ENCODE measurements at regions not wholly inside any gene's neighbourhood (a gene's known extent, or its start where the extent isn't known, plus 50 kb on each side); places are given as distances from the start of the nearest gene placed in this dataset.

DNA sequence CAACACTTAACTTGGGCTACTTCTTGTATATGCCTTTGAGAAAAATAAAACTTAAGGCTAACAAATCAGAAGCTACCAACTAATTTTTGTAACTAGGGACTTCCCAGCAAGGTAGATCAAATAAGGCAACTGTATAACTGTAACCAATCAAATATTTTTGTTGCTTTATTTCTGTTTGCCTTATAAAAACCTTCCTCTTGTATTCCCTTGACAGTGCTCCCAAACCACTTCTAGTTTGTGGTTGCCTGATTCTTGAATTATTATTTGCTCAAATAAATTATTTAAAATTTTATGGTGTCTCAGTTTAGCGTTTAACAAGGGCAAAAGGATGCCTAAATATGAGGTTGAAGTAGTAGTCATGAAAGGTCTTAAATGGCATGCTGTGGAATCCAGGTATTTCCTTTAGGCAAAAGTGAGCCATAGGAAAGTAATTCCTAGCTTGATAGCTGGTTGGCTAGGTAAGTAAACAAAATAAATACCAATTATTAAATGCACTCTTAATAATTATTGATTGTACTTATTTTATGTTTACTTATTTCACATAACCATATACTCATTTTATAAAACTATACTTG, 632.6 kb downstream of the RPL10L start:
- Histone ChIP-seq H3K27me3 (ENCODE audit: control insufficient read depth in 4 of 4, insufficient read depth in 4 of 4, low read length in 3 of 4) (no peaks in the 10 kb centered on the region), H3K4me3 (ENCODE audit: low read depth in 1 of 3, low read length in 3 of 3) (no peak overlapping the region), H3K9me3 (ENCODE audit: control insufficient read depth in 4 of 4, low read length in 3 of 4) (no peaks in the 10 kb centered on the region), H3K36me3 (ENCODE audit: control insufficient read depth in 4 of 4, insufficient read depth in 3 of 4, low read depth in 1 of 4, low read length in 3 of 4) (no peaks in the 10 kb centered on the region), H3K4me1 (ENCODE audit: control insufficient read depth in 4 of 4, insufficient read depth in 4 of 4, low read length in 3 of 4) (no peaks in the 10 kb centered on the region), H3K27ac (ENCODE audit: low read depth in 1 of 2, low read length in 2 of 2) (no peak overlapping the region), H3K9ac (ENCODE audit: low read depth in 1 of 2, low read length in 2 of 2) (no peak overlapping the region)
- WGBS: 66% methylated on average over 1 of the region's 1 CpG
- TF ChIP-seq FOXA2 (IDR thresholded peaks at IDR 0.05) (no peak), EGR1 (IDR thresholded peaks at IDR 0.05; ENCODE audit: low read depth in 2 of 2) (no peak), YY1 (IDR thresholded peaks at IDR 0.05) (no peak), HNF4G (IDR thresholded peaks at IDR 0.05) (no peak), NR2F2 (IDR thresholded peaks at IDR 0.05) (no peak), RXRA (IDR thresholded peaks at IDR 0.05) (no peak)
- TF ChIP-seq, protein P1, sequence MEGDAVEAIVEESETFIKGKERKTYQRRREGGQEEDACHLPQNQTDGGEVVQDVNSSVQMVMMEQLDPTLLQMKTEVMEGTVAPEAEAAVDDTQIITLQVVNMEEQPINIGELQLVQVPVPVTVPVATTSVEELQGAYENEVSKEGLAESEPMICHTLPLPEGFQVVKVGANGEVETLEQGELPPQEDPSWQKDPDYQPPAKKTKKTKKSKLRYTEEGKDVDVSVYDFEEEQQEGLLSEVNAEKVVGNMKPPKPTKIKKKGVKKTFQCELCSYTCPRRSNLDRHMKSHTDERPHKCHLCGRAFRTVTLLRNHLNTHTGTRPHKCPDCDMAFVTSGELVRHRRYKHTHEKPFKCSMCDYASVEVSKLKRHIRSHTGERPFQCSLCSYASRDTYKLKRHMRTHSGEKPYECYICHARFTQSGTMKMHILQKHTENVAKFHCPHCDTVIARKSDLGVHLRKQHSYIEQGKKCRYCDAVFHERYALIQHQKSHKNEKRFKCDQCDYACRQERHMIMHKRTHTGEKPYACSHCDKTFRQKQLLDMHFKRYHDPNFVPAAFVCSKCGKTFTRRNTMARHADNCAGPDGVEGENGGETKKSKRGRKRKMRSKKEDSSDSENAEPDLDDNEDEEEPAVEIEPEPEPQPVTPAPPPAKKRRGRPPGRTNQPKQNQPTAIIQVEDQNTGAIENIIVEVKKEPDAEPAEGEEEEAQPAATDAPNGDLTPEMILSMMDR (IDR thresholded peaks at IDR 0.05; ENCODE audit: low read depth, low read length, missing input control): no peak
- no peak for DNase-seq (ENCODE audit: low spot score)

DNA sequence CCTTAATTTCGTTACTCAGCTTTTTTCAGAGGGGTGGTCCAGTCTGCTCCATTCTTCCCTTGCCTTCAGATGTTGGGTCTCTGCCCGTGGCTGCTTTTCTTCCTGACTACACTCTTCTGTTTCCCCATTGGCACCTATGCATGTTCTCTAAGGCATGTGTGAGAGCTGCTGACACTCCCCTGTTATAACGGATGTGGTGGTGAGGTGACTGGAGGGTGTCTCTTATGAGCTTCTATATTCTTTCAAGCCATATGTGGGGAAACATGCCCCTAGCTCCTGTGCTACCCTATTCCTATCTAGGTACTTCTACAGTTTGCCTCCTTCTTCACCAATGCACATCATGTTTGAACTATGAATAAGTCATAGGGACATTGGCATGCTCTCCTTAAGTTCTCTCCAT, 643.2 kb downstream of the RPL10L start:
- WGBS: 74% methylated on average over 3 of the region's 3 CpGs
- H3K27me3 ChIP-seq (ENCODE audit: control insufficient read depth in 4 of 4, insufficient read depth in 4 of 4, low read length in 3 of 4): no peaks in the 10 kb centered on the region
- H3K27ac ChIP-seq (ENCODE audit: low read depth in 1 of 2, low read length in 2 of 2): no peak overlapping the region
- TF ChIP-seq FOXA2 (IDR thresholded peaks at IDR 0.05) (no peak), TAF1 (conservative IDR thresholded peaks at IDR 0.05) (no peak), YY1 (IDR thresholded peaks at IDR 0.05) (no peak), FOXA1 (IDR thresholded peaks at IDR 0.05) (no peak)
- TF ChIP-seq, protein P1 (IDR thresholded peaks at IDR 0.05; ENCODE audit: low read depth, low read length, missing input control): no peak
- TF ChIP-seq, protein P2, sequence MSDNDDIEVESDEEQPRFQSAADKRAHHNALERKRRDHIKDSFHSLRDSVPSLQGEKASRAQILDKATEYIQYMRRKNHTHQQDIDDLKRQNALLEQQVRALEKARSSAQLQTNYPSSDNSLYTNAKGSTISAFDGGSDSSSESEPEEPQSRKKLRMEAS (IDR thresholded peaks at IDR 0.05): no peak
- no peak overlapping the region for H3K9ac ChIP-seq (ENCODE audit: low read depth in 1 of 2, low read length in 2 of 2)
- no peak overlapping the region for H3K4me3 ChIP-seq (ENCODE audit: low read depth in 1 of 3, low read length in 3 of 3)
- DNase-seq (ENCODE audit: low spot score): no peak
- no peaks in the 10 kb centered on the region for H3K36me3 ChIP-seq (ENCODE audit: control insufficient read depth in 4 of 4, insufficient read depth in 3 of 4, low read depth in 1 of 4, low read length in 3 of 4)
- peaks cover 0 to 4% (median 1%) of the 10 kb centered on the region in 4 donors for H3K9me3 ChIP-seq (ENCODE audit: control insufficient read depth in 4 of 4, low read length in 3 of 4)
- no peaks in the 10 kb centered on the region for H3K4me1 ChIP-seq (ENCODE audit: control insufficient read depth in 4 of 4, insufficient read depth in 4 of 4, low read length in 3 of 4)

DNA sequence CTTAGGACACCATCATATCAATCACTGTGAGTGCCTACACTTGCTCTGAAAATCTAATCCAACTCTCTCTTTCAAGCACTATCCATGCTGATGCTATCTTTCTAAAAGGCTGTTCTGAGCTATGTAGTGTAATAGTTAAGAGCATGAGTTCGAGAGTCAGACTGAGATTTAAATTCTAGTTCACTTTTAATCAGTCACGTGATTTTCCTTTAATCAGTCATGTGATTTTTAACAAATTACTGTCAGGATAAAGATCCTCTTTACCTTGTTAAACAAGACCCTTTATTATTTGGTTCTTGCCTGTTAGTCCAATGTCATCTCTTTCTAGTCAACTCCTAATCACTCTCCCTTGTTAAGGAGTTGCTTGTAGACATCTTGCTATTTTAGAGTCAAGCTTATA, 653.0 kb downstream of the RPL10L start:
- Histone ChIP-seq H3K4me1 (ENCODE audit: control insufficient read depth in 4 of 4, insufficient read depth in 4 of 4, low read length in 3 of 4) (no peaks in the 10 kb centered on the region), H3K27ac (ENCODE audit: low read depth in 1 of 2, low read length in 2 of 2) (no peak overlapping the region), H3K9ac (ENCODE audit: low read depth in 1 of 2, low read length in 2 of 2) (no peak overlapping the region), H3K27me3 (ENCODE audit: control insufficient read depth in 4 of 4, insufficient read depth in 4 of 4, low read length in 3 of 4) (no peaks in the 10 kb centered on the region), H3K9me3 (ENCODE audit: control insufficient read depth in 4 of 4, low read length in 3 of 4) (no peaks in the 10 kb centered on the region), H3K36me3 (ENCODE audit: control insufficient read depth in 4 of 4, insufficient read depth in 3 of 4, low read depth in 1 of 4, low read length in 3 of 4) (no peaks in the 10 kb centered on the region), H3K4me3 (ENCODE audit: low read depth in 1 of 3, low read length in 3 of 3) (no peak overlapping the region)
- WGBS: 60% methylated on average over 2 of the region's 2 CpGs
- DNase-seq (ENCODE audit: low spot score): no peak
- TF ChIP-seq, protein P1 (IDR thresholded peaks at IDR 0.05; ENCODE audit: low read depth, low read length, missing input control): no peak
- TF ChIP-seq TAF1 (conservative IDR thresholded peaks at IDR 0.05) (no peak), FOXA2 (IDR thresholded peaks at IDR 0.05) (no peak), GABPA (IDR thresholded peaks at IDR 0.05 in 1 of 2, conservative IDR thresholded peaks at IDR 0.05 in 1 of 2) (no peak), HNF4A (conservative IDR thresholded peaks at IDR 0.05) (no peak), RAD21 (IDR thresholded peaks at IDR 0.05) (no peak), NR2F2 (IDR thresholded peaks at IDR 0.05) (no peak), HNF4G (IDR thresholded peaks at IDR 0.05) (no peak), JUND (IDR thresholded peaks at IDR 0.05) (no peak), YY1 (IDR thresholded peaks at IDR 0.05) (no peak), FOXA1 (IDR thresholded peaks at IDR 0.05) (no peak), SP1 (IDR thresholded peaks at IDR 0.05) (no peak)
- TF ChIP-seq, protein P3, sequence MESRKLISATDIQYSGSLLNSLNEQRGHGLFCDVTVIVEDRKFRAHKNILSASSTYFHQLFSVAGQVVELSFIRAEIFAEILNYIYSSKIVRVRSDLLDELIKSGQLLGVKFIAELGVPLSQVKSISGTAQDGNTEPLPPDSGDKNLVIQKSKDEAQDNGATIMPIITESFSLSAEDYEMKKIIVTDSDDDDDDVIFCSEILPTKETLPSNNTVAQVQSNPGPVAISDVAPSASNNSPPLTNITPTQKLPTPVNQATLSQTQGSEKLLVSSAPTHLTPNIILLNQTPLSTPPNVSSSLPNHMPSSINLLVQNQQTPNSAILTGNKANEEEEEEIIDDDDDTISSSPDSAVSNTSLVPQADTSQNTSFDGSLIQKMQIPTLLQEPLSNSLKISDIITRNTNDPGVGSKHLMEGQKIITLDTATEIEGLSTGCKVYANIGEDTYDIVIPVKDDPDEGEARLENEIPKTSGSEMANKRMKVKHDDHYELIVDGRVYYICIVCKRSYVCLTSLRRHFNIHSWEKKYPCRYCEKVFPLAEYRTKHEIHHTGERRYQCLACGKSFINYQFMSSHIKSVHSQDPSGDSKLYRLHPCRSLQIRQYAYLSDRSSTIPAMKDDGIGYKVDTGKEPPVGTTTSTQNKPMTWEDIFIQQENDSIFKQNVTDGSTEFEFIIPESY (IDR thresholded peaks at IDR 0.05): no peak
- TF ChIP-seq, protein P2 (IDR thresholded peaks at IDR 0.05): no peak
- TF ChIP-seq, protein P4, sequence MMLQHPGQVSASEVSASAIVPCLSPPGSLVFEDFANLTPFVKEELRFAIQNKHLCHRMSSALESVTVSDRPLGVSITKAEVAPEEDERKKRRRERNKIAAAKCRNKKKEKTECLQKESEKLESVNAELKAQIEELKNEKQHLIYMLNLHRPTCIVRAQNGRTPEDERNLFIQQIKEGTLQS (IDR thresholded peaks at IDR 0.05): no peak

All from liver (tissue), 8 donors.